Stimulated activated naive CD8-positive, alpha-beta T cell treated with anti-CD3 and anti-CD28 coated beads, Interleukin-15, Interleukin-2, amounts not matched to agents 100 ng/mL and 50 ng/mL, for 24 hours (primary cell): ENCODE measurements at regions not wholly inside any gene's neighbourhood (a gene's known extent, or its start where the extent isn't known, plus 50 kb on each side); places are given as distances from the start of the nearest gene placed in this dataset.

Source experiments
- H3K27ac Mint-ChIP-seq: one replicate; pipeline ENCODE4 v1.8.0; 2021; ENCODE audit warnings: mild to moderate bottlenecking, mixed read lengths
- H3K27me3 Mint-ChIP-seq: one replicate; pipeline ENCODE4 v1.8.0; 2021; ENCODE audit warnings: mixed read lengths
- H3K36me3 Mint-ChIP-seq: one replicate; pipeline ENCODE4 v1.8.0; 2021; ENCODE audit warnings: low read depth, mixed read lengths
- H3K4me1 Mint-ChIP-seq: one replicate; pipeline ENCODE4 v1.8.0; 2021; ENCODE audit warnings: low read depth, mixed read lengths
- H3K4me3 Mint-ChIP-seq: one replicate; pipeline ENCODE4 v1.8.0; 2021; ENCODE audit warnings: mild to moderate bottlenecking, mixed read lengths
- H3K9me3 Mint-ChIP-seq: one replicate; pipeline ENCODE4 v1.8.0; 2021; ENCODE audit warnings: mixed read lengths

- Mint-ChIP-seq H3K36me3 (no peaks in the 10 kb centered on the region), H3K9me3 (no peaks in the 10 kb centered on the region), H3K27ac (no peak overlapping the region), H3K4me3 (no peak overlapping the region), H3K4me1 (no peaks in the 10 kb centered on the region), H3K27me3 (peaks cover 30% of the 10 kb centered on the region)
Measured at GRCh38 chr4:174107746-174108354, 175.6 kb downstream of the FBXO8 start.

GRCh38 chr4:174105202-174105601, 178.3 kb downstream of the FBXO8 start:
- Mint-ChIP-seq H3K27me3 (peaks cover 23% of the 10 kb centered on the region), H3K4me1 (no peaks in the 10 kb centered on the region), H3K4me3 (no peak overlapping the region), H3K36me3 (no peaks in the 10 kb centered on the region), H3K27ac (no peak overlapping the region), H3K9me3 (no peaks in the 10 kb centered on the region)

- no peaks in the 10 kb centered on the region for H3K9me3 Mint-ChIP-seq
- H3K4me3 Mint-ChIP-seq: no peak overlapping the region
- peaks cover 4% of the 10 kb centered on the region for H3K27me3 Mint-ChIP-seq
- no peaks in the 10 kb centered on the region for H3K36me3 Mint-ChIP-seq
- H3K4me1 Mint-ChIP-seq: no peaks in the 10 kb centered on the region
- H3K27ac Mint-ChIP-seq: no peak overlapping the region
Measured at GRCh38 chr4:174100910-174101309, 182.6 kb downstream of the FBXO8 start.

GRCh38 chr4:174099712-174100111, 183.8 kb downstream of the FBXO8 start:
- Mint-ChIP-seq H3K27ac (no peak overlapping the region), H3K9me3 (no peaks in the 10 kb centered on the region)

GRCh38 chr4:174096999-174097398, 186.5 kb downstream of the FBXO8 start:
- H3K27me3 Mint-ChIP-seq: no peaks in the 10 kb centered on the region
- H3K36me3 Mint-ChIP-seq: no peaks in the 10 kb centered on the region
- H3K4me1 Mint-ChIP-seq: no peaks in the 10 kb centered on the region
- H3K9me3 Mint-ChIP-seq: no peaks in the 10 kb centered on the region
- H3K27ac Mint-ChIP-seq: no peak overlapping the region
- H3K4me3 Mint-ChIP-seq: no peak overlapping the region

More at GRCh38 chr4:174099712-174100111, 183.8 kb downstream of the FBXO8 start:
- peaks cover 4% of the 10 kb centered on the region for H3K27me3 Mint-ChIP-seq
- no peaks in the 10 kb centered on the region for H3K4me1 Mint-ChIP-seq
- H3K4me3 Mint-ChIP-seq: no peak overlapping the region
- H3K36me3 Mint-ChIP-seq: no peaks in the 10 kb centered on the region

- H3K9me3 Mint-ChIP-seq: no peaks in the 10 kb centered on the region
Measured at GRCh38 chr4:174096456-174096855, 187.0 kb downstream of the FBXO8 start.

GRCh38 chr4:174091130-174091529, 192.3 kb downstream of the FBXO8 start:
- H3K9me3 Mint-ChIP-seq: peaks cover 5% of the 10 kb centered on the region
- no peak overlapping the region for H3K4me3 Mint-ChIP-seq
- H3K27ac Mint-ChIP-seq: no peak overlapping the region
- H3K27me3 Mint-ChIP-seq: peaks cover 13% of the 10 kb centered on the region
- no peaks in the 10 kb centered on the region for H3K4me1 Mint-ChIP-seq
- H3K36me3 Mint-ChIP-seq: no peaks in the 10 kb centered on the region

More at GRCh38 chr4:174096456-174096855, 187.0 kb downstream of the FBXO8 start:
- Mint-ChIP-seq H3K27ac (no peak overlapping the region), H3K4me3 (no peak overlapping the region), H3K4me1 (no peaks in the 10 kb centered on the region), H3K27me3 (peaks cover 3% of the 10 kb centered on the region), H3K36me3 (no peaks in the 10 kb centered on the region)

- no peaks in the 10 kb centered on the region for H3K4me1 Mint-ChIP-seq
Measured at GRCh38 chr4:174089711-174090110, 193.8 kb downstream of the FBXO8 start.

GRCh38 chr4:174088795-174089194, 194.7 kb downstream of the FBXO8 start:
- Mint-ChIP-seq H3K27ac (no peak overlapping the region), H3K4me1 (no peaks in the 10 kb centered on the region), H3K36me3 (no peaks in the 10 kb centered on the region), H3K27me3 (peaks cover 13% of the 10 kb centered on the region), H3K4me3 (no peak overlapping the region), H3K9me3 (peaks cover 5% of the 10 kb centered on the region)

More at GRCh38 chr4:174089711-174090110, 193.8 kb downstream of the FBXO8 start:
- Mint-ChIP-seq H3K27ac (no peak overlapping the region), H3K27me3 (peaks cover 13% of the 10 kb centered on the region), H3K36me3 (no peaks in the 10 kb centered on the region), H3K4me3 (no peak overlapping the region), H3K9me3 (peaks cover 5% of the 10 kb centered on the region)

GRCh38 chr4:174086829-174087799, 196.4 kb downstream of the FBXO8 start:
- Mint-ChIP-seq H3K27ac (no peak overlapping the region), H3K36me3 (no peaks in the 10 kb centered on the region), H3K4me3 (no peak overlapping the region), H3K4me1 (no peaks in the 10 kb centered on the region), H3K27me3 (peaks cover 13% of the 10 kb centered on the region), H3K9me3 (peaks cover 5% of the 10 kb centered on the region)

- peaks cover 10% of the 10 kb centered on the region for H3K27me3 Mint-ChIP-seq
- H3K36me3 Mint-ChIP-seq: no peaks in the 10 kb centered on the region
- H3K4me1 Mint-ChIP-seq: no peaks in the 10 kb centered on the region
- H3K27ac Mint-ChIP-seq: no peak overlapping the region
- H3K4me3 Mint-ChIP-seq: no peak overlapping the region
- H3K9me3 Mint-ChIP-seq: peaks cover 5% of the 10 kb centered on the region
Measured at GRCh38 chr4:174084981-174085380, 198.5 kb downstream of the FBXO8 start.

GRCh38 chr4:174084542-174084941, 198.9 kb downstream of the FBXO8 start:
- Mint-ChIP-seq H3K4me3 (no peak overlapping the region), H3K9me3 (peaks cover 5% of the 10 kb centered on the region), H3K4me1 (no peaks in the 10 kb centered on the region), H3K27me3 (peaks cover 10% of the 10 kb centered on the region), H3K27ac (no peak overlapping the region), H3K36me3 (no peaks in the 10 kb centered on the region)

GRCh38 chr4:174080361-174080760, 203.1 kb downstream of the FBXO8 start:
- H3K27me3 Mint-ChIP-seq: no peaks in the 10 kb centered on the region
- H3K9me3 Mint-ChIP-seq: no peaks in the 10 kb centered on the region
- H3K4me1 Mint-ChIP-seq: no peaks in the 10 kb centered on the region
- H3K4me3 Mint-ChIP-seq: no peak overlapping the region
- no peaks in the 10 kb centered on the region for H3K36me3 Mint-ChIP-seq
- H3K27ac Mint-ChIP-seq: no peak overlapping the region

GRCh38 chr4:174071595-174071994, 211.9 kb downstream of the FBXO8 start:
- H3K4me1 Mint-ChIP-seq: no peaks in the 10 kb centered on the region
- no peak overlapping the region for H3K27ac Mint-ChIP-seq
- H3K27me3 Mint-ChIP-seq: peaks cover 6% of the 10 kb centered on the region
- no peak overlapping the region for H3K4me3 Mint-ChIP-seq
- no peaks in the 10 kb centered on the region for H3K36me3 Mint-ChIP-seq
- H3K9me3 Mint-ChIP-seq: no peaks in the 10 kb centered on the region

GRCh38 chr4:174069848-174070330, 213.6 kb downstream of the FBXO8 start:
- H3K27me3 Mint-ChIP-seq: peaks cover 6% of the 10 kb centered on the region
- H3K9me3 Mint-ChIP-seq: no peaks in the 10 kb centered on the region
- no peaks in the 10 kb centered on the region for H3K4me1 Mint-ChIP-seq
- no peak overlapping the region for H3K27ac Mint-ChIP-seq
- no peaks in the 10 kb centered on the region for H3K36me3 Mint-ChIP-seq
- H3K4me3 Mint-ChIP-seq: no peak overlapping the region
